Stimulated activated CD8-positive, alpha-beta memory T cell treated with anti-CD3 and anti-CD28 coated beads, Interleukin-15, amount 100 ng/mL, for 4 hours (primary cell): ENCODE measurements at regions not wholly inside any gene's neighbourhood (a gene's known extent, or its start where the extent isn't known, plus 50 kb on each side); places are given as distances from the start of the nearest gene placed in this dataset.
"Not testable (repeated sequence)": the region's sequence is repeated elsewhere in the genome, so short reads cannot be mapped to it uniquely, and the experiment has no call there.

Source experiments
- DNase-seq, 2 donors: peaks; one replicate each; pipeline ENCODE4 v3.0.0-alpha.2; 2020; ENCODE audit warnings: low read depth in 2 of 2

DNA sequence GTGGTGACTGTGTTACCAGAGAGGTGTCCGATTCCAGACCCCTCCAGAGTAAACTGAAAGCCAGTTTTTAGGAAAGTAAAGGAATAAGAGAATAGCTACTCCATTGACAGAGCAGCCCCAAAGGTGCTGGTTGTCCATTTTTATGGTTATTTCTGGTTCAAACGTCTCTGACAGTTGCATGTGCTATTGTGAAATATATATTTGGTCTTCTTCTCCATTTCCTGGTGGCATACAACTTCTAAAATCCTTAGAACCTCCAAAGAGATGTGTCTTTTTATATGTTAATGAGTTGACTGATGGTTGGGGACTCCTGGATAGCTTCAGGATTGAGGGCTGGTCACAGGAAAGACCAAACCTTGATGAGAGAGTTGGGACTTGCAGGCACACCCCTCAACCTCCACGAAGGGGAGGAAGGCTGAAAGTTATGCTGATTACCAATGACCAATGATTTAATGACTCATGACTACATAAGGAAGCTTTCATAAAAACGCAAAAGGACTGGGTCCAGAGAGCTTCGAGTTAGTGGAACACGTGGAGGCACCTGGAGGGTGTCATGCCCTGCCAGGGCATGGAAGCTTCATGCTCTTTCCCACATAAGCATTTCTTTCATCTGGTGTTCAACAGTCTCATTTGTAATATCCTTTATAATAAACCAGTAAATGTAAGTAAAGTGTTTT is 100.7 kb downstream of the SLC16A1 start:
- DNase-seq, result no peak

DNA sequence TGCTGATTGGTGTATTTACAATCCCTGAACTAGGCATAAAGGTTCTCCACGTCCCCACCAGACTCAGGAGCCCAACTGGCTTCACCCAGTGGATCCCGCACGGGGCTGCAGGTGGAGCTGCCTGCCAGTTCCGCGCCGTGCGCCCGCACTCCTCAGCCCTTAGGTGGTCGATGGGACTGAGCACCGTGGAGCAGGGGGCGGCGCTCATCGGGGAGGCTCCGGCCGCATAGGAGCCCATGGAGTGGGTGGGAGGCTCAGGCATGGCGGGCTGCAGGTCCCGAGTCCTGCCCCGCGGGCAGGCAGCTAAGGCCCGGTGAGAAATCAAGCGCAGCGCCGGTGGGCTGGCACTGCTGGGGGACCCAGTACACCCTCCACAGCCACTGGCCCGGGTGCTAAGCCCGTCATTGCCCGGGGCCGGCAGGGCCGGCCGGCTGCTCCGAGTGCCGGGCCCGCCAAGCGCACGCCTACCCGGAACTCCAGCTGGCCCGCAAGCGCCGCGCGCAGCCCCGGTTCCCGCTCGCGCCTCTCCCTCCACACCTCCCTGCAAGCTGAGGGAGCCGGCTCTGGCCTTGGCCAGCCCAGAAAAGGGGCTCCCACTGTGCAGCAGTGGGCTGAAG is 101.5 kb downstream of the SLC16A1 start:
- DNase-seq, result not testable (repeated sequence)

DNA sequence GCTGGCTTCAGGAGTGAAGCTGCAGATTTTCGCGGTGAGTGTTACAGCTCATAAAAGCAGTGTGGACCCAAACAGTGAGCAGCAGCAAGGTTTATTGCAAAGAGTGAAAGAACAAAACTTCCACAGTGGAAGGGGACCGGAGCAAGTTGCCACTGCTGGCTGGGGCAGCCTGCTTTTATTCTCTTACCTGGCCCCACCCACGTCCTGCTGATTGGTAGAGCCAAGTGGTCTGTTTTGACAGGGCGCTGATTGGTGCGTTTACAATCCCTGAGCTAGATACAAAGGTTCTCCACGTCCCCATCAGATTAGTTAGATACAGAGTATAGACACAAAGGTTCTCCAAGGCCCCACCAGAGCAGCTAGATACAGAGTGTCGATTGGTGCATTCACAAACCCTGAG is 102.1 kb downstream of the SLC16A1 start:
- DNase-seq, result not testable (repeated sequence)

DNA sequence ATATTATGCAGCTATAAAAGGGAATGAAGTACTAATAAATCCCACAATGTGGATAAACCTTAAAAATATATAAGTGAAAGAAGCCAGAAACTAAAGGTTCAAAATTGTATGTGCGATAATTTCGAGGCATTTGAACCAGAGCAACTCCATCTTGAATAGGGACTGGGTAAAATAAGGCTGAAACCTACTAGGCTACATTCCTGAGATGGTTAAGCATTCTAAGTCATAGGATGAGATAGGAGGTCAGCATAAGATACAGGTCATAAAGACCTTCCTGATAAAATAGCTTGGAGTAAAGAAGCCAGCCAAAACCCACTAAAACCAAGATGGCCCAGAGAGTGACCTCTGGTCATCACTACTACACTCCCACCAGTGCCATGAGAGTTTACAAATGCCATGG is 103.1 kb downstream of the SLC16A1 start:
- DNase-seq, result no peak

DNA sequence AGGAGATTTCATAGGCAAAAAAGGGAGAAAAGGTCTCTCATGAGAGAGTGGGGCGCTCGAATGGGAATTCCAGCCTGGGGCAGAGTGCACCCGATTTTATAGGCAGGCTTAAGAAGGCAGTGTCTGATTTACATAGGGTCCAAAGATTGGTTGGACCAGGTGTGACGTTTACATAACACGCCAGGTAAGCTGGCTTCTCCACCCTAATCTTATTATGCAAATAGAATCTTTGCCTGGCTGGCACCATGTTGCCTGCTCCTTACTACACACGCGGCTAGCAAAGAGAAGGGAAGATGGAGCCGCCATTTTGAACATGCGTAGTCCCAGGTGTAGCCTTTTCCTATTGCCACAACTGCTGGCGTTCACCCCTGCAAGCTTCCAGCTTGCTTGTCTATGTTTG is 103.7 kb downstream of the SLC16A1 start:
- no peak for DNase-seq

DNA sequence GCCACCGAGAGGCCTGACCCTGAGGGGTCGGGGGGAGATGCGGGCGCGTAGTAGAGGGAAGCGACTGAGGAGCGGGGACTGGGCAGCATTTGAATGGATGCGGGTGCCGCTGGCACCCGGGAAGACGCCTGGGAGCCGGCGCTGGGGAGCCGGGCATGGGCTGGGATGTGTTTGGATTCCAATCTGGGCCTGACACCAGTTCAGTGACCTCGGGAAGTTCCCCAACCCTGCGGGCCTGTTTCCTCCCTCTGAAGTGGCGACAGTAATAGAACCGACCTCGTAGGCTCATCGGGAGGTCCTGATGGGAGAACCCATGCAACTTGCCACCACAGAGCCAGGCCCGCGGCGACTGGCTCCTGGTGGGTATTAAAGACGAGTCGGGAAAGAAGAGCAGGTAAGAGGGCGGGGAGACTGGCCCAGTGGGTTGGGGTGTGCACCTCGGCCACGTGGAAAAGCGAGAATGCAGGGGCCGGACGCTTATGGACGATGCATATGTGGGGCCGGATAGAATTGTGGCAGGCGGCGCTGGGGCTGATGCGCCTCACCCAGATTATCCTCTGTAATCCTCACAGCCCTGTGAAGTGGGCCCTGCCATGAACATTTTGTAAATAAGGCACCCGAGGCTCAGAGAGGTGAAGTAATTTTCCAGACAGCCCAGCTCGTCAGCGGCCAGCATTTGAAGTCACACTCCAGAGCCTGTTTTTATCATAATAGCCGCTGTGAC is 105.8 kb downstream of the SLC16A1 start:
- no peak for DNase-seq

DNA sequence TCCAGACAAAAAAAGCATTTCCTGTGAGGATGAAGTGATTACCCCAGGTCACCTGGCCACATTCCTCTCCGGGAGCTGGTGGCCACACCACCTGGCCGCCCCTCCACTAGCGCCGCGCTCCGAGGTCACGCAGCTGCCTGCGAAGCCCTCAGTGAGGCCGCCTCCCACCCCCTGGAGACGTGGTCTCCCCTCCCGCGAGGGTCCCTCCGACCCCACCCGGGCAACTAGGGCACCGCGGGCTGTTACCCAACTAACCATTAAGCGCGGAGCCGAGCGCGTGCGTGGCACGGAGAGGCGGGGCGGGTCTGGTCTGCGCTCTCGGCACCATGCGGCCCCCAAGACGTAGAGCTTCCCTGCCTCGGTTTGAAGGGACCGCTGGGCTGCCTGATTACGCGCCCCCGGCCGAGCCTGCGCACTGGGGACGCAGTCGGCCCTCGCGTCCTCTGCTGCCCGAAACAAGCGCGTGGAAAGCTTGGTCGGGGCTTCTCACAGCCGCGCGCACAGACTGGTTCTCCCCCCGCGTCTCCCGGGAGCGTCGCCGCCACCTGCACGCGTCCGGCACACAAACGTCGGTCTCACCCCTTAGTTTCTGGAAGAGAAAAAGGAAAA is 106.5 kb downstream of the SLC16A1 start:
- no peak for DNase-seq

DNA sequence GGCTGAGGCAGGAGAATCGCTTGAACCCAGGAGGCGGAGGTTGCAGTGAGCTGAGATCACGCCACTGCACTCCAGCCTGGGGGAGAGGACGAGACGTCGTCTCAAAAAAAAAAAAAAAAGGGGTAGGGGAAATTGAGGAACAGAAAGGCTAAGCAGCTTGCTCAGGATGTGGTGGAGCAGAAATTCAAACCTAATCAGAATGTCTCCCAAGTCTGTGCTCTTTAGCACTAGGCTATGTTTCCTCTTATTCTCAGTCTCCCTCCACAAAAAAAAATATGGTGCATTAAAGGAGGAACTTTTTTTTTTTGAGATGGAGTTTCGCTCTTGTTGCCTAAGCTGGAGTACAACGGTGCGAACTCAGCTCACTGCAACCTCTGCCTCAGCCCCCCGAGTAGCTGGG is 114.2 kb downstream of the SLC16A1 start:
- no peak for DNase-seq

DNA sequence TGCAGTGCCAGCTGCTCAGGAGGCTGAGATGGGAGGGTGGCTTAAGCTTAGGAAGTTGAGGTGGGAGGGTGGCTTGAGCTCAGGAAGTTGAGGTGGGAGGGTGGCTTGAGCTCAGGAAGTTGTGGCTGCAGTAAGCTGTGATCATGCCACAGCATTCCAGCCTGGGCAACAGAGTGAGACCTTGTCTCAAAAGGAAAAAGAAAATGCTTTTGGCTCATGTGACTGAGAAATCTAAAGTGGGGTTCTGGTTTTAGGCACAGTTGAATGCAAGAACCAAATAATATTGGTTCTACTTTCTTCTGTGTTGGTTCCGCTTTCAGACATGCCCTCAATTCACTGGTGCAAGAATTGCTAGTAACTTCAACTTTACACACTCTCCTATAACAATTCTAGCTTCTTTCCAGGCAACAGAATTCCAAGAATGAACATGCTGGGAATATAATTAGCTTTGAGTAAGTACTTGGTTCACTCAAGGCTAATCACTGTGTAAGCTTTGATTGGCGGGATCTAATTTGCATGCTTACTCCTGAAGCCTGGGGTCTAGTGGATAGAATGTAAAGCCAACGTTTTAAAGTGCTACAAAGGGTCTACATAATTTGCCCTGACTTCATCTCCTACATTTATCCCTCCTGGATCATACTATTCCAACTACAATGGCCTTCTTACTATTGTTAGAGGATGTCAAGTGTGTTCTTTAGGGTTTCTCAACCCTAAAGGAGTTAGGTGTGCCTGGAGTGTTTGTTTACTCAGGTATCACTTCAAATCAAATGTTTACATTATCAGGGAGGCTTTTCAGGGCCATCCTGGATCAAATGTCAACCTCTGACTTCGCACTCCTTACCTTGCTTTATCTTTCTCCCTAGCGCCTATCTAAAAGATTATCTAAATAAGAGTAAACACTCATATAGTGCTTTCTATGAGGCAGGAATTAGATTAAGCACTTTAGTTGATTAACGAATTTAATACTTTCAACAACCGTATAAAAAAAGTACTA is 115.1 kb downstream of the SLC16A1 start:
- no peak for DNase-seq

DNA sequence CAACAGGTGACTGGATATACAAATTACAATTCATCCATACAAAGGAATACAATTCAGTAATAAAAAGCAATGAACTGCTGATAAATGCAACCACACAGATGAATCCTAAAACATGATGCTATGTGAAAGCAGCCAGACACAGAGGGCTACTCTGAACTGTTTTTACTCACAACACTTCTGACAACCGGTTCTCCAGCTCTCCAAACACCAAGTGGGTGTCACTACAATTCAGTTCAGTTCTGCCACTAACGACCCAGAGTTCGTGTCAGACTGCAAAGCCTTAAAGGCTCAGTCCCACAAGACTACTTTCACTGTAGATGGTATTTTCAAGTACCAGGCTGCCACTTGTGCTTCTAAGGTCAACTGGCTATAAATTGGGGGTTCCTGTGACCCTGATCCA is 119.4 kb downstream of the SLC16A1 start:
- DNase-seq, result no peak

DNA sequence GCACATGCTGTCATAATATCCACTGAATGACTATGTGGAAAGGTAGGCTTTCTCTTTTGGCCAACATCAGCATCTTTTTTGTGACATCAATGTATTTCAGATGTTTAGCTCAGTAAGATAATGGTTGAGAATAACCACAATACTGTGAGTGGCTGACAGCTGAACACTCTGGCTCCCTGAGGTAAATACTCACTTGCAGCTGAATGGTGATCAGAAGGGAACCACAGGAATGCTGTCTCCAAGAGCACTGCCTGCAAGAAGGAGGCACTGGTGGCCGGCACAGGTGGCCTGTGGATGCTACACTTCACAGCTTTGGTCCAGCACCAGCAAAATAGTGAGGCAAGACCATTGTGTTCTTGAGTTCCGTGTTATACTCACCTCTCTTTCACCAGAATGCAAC is 118.7 kb upstream of the PPM1J start:
- no peak for DNase-seq

DNA sequence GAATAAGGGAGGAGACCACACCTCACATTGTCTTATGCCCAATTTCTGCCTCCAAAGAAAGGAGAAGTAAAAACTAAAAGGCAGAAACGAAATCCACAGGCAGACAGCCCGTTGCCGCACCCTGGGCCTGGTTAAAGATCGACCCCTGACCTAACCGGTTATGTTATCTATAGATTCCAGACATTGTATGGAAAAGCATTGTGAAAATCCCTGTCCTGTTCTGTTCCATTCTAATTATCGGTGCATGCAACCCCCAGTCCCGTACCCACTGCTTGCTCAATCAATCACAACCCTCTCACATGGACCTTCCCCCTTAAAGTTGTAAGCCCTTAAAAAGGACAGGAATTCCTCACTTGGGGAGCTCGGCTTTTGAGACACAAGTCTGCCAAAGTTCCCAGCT is 117.1 kb upstream of the PPM1J start:
- not testable (repeated sequence) for DNase-seq

DNA sequence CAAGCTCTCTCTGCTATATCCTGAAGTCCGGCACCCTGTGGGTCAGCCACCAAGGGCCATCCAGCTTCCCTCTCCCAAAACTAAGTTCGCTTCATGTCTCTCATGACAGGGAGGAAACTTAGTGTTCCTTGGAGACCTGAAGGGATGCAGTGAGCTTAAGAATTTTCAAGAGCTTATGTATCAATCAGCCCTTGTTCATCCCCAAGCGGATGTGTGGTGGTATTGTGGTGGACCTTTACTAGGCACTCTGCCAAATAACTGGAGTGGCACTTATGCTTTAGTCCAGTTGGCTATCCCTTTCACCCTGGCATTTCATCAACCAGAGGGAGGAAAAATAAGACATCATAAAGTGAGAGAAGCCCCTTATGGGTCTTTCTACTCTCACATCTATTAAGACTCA is 114.6 kb upstream of the PPM1J start:
- not testable (repeated sequence) for DNase-seq

DNA sequence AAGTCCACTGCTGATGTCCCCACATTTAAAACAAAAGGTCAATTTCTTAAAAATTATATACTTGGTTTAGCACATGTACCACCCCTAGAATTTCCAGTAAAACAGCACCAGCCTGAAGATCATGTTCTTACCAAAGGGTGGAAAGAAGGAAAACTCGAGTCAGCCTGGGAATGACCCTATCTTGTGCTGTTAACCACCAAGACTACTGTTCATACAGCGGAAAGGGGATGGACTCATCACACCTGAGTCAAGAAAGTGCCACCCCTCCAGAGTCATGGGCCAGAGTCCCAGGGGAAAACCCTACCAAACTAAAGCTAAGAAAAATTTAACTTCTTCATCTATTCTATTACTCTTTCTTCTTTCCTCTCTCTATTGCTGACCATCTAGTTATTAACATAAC is 113.6 kb upstream of the PPM1J start:
- DNase-seq, result no peak

DNA sequence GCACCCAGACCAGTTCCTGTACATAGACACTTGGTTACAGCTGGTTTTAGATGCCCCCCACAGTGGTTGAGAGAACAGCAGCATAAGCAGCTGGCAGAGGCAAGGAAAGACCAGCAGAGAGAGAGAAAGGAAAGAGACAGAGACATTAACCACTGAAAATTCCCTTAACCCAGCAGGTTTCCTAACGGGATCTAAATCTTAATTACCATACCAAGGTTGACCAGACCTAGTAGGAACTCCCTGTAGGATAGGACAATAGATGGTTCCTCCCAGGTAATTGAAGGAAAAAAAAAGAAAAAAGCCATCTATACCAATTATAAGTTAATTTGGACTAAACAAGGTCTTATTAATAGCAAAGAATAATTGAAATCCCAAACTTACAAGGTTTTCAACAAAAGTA is 112.3 kb upstream of the PPM1J start:
- not testable (repeated sequence) for DNase-seq

DNA sequence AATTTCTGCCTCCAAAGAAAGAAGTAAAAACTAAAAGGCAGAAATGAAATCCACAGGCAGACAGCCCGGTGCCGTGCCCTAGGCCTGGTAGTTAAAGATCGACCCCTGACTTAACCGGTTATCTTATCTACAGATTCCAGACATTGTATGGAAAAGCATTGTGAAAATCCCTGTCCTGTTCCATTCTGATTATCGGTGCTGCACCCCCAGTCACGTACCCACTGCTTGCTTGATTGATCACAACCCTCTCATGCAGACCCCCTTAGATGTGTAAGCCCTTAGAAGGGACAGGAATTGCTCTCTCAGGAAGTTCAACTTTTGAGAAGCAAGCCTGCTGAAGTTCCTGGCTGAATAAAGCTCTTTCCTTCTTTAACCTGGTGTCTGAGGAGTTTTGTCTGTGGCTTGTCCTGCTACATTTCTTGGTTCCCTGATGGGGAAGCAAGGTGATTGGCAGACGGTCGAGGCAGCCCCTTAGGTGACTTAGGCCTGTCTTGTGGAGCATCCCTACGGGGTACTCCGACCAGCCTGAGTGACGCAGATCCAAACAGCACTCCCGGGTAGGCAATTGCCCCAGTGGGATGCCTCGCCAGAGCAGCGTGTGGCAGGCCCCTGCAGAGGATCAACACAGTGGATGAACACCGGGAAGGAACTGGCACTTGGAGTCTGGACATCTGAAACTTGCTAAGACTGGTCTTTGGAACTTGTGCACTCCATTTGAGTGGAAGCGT is 111.2 kb upstream of the PPM1J start:
- DNase-seq, result no peak

DNA sequence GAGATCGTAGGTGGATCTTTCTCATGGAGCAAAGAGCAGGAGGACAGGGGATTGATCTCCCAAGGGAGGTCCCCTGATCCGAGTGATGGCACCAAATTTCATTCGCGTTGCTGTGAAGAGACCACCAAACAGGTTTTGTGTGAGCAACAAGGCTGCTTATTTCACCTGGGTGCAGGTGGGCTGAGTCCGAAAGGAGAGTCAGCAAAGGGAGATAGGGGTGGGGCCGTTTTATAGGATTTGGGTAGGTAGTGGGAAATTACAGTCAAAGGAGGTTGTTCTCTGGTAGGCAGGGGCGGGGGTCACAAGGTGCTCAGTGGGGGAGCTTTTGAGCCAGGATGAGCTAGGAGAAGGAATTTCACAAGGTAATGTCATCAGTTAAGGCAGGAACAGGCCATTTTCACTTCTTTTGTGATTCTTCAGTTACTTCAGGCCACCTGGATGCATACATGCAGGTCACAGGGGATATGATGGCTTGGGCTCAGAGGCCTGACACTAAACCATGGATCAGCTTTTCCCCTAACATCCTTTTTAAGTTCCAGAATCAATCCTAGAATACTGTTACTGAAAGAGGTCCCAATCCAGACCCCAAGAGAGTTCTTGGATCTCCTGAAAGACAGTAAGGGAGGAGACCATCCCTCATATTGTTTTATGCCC is 110.6 kb upstream of the PPM1J start:
- DNase-seq, result not testable (repeated sequence)

DNA sequence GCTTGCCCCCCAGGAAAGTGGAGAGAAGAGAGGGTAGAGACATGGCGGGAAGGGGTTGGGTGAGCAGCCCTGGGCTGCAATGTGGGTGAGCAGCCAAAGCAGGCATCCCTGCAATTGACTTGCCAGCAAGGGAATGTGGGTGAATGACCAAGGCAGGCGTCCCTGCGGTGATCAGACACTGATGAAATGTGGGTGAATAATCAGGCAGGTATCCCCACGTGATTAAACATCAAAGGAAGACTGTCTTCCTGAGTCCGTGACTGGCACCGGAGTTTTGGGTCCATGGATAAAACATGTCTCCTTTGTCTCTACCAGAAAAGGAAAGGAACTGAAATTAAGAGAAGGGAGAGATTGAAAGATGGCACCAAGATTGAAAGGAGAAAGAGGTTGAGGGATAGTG is 109.9 kb upstream of the PPM1J start:
- not testable (repeated sequence) for DNase-seq

DNA sequence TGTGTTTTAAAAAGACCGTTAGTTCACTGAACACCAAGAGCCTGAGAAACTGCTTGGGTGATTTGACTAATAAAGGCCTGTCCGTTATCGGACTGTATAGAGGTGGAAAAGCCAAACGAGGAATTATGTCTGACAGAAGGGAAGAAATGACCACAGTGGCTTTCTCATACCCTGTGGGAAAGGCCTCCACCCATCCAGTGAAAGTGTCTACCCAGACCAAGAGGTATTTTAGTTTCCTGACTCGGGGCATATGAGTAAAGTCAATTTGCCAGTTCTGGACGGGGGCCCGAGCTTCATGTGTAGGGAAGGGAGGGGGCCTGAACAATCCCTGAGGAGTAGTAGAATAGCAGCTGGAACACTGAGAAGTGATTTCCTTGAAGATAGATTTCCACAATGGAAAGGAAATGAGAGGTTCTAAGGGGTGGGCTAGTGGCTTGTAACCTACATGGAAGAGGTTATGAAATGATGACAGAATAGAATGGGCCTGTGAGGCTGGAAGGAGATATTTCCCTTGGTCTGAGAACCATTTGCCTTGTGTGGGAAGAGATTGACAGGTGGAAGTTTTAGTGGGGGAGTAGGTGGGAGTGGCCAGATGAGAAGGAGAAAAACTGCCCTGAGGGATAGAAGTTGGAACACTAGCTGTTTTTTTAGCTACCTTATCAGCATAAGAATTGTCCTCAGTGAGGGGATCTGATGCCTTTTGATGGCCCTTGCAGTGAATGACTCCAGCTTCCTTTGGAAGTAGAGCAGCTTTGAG is 106.4 kb upstream of the PPM1J start:
- DNase-seq, result not testable (repeated sequence)
